GM18502 (cell line): ENCODE measurements at regions not wholly inside any gene's neighbourhood (a gene's known extent, or its start where the extent isn't known, plus 50 kb on each side); places are given as distances from the start of the nearest gene placed in this dataset.
A peak's percentile ranks its signal among the peaks of the same experiment; 100 is the strongest.
"Not testable (repeated sequence)": the region's sequence is repeated elsewhere in the genome, so short reads cannot be mapped to it uniquely, and the experiment has no call there.

Experiments
- ATAC-seq: cut with Tn5 transposase; IDR thresholded peaks from one replicate; pipeline ENCODE4 v1.9.1; 2021; ENCODE audit warnings: mild to moderate bottlenecking; ENCODE audit not compliant: unreplicated experiment, poor library complexity

DNA sequence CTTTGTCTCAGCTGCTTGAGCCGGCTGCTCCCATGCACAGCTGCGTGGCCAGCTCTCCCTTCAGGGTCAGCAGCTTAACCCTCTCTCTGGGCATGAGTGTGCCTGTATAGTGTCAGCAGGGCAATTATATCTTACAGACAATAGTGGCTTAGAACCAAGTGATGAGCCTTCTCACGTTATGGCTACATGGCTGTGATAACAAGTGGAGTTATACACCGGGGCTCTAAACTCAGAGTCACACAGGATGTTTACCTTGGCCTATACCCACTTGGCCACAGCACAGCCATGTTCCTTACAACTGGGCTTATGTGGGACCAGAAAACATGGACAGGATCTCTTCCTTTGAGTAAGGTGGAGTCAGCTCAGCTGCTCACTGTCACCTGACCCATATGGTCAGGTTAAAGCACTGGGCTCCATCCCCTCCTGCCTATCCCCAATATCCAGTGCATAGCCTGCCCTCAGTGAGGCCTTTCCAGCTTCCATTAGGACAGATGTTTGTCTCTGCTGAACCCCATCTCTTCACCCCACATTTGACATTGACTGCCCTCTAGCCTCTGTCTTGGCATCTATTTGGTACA lies 294.2 kb upstream of the NCKAP5 start:
- ATAC-seq = no peak

DNA sequence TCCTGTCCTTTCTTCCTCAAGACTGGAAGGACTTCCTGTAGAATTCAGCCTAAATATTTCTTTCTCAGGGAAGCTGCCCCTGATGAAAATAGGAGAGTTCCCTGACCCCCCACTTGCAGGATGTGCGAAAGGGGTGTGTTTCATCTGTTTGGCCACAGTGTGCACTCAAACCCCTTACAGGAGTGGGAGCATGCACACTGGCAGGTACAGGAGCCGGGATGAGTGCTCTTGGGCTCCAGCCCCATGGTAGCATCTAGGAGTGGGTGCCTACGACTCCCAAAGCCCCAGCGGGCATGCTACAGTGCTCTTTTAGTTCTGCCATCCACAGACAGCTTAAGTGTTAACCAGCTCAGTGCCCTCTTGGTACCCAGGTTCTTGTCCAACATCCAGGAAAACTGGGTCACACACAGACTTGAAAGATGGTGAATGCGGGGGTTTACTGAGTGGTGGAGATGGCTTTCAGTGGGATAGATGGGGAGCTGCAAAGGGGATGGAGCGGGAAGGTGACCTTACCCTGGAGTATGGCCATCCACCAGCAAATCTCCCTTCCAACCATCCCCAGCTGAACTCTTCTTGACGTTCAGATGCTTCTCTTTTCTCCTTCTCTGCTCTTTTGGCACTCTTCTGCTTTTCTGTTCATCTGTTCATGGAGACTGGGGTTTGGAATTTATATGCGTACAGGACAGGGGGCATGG lies 295.0 kb upstream of the NCKAP5 start:
- no peak for ATAC-seq

DNA sequence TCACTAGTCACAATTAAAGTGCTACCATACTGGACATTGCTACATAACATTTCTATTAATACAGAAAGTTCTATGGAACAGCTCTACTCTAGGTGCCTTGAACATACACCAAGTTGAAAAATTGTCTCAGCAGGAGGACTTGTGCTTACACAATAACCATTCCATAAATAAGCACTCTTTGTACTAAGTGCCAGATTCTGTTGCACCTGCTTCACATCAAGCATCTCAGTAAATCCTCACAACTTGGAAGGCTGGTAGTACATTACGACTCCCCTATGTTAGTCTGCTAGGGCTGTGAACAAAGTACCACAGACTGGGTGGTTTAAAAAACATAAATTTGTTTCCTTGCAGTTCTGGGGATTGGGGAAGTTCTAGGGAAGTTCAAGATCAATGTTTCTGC lies 296.9 kb upstream of the NCKAP5 start:
- ATAC-seq = no peak

DNA sequence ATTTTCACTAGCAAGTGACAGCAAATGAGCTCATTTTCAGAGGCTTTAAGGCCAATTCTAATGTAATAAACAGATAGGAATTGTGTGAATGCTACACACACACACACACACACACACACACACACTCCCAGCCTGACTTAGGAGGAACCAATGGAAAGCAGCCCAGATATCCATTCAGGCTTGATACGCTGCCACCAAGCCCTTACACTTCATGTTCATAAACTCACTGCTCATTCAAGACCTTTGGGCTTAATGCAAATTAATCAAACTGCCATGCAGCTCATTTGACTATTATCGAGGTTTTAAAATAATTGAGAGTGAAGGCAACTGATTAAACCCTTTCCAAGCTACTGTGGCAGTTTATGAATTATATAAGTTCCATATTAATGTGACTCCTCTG lies 298.9 kb upstream of the NCKAP5 start:
- no peak for ATAC-seq

DNA sequence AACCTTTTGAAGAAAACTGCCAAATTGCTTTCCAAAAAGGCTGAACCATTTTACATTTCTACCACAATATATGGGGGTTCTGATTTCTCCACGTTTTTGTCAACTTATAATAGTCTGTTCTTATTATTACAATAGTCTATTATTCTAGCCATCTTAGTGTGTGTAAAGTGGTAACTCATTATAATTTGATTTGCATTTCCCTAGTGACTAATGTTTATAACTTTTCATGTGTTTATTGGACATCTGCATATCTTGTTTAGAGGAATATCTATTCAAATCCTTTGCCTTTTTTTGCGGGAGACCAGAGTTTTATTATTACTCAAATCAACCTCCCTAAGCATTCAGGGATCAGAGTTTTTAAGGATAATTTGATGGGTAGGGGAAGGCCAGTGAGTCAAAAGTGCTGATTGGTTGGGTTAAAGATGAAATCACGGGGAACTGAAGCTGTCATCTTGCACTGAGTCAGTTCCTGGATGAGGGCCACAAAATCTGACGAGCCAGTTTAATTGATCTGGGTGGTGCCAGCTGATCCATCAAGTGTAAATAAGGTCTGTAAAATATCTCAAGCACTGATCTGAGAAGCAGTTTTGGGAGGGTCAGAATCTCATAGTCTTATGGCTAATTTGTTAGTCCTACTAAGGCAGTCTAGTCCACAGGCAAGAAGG lies 303.4 kb upstream of the NCKAP5 start:
- no peak for ATAC-seq

DNA sequence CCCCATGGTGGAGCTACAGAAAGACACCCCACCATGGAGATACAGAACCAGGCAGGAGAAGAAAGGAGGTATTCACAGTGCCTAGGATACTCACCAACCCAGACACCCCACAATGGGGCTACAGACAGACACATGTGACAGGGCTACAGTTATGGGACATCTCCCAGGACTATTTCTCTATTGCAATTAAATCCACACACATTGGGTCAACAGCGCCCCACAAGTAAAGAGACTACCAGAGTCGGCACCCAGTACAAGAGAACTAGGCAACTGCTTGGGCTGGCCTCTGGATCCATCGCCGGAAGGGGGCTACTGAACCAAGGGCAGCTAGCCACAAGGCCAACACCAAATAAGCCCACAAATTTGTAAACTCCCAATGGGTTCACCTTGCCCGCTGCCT lies 310.1 kb upstream of the NCKAP5 start:
- no peak for ATAC-seq

DNA sequence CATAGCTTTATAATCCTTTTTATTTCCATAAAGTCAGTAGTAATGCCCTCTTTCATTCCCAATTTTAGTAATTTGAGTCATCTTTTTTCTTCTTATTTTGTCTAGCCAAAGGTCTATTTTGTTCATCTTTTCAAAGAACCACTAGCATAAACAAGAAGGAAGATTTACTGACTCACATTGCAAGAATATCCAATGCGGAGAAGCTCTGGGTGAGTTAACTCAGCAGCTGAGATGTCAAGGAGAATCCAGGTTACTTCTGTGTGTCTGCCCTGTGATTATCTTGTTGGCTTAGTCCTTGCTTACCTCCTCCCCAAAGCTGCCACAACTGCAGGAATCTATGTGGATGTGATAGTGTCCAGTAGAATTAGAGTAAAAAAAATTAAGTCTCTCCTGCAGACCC lies 311.4 kb upstream of the NCKAP5 start:
- ATAC-seq = no peak

DNA sequence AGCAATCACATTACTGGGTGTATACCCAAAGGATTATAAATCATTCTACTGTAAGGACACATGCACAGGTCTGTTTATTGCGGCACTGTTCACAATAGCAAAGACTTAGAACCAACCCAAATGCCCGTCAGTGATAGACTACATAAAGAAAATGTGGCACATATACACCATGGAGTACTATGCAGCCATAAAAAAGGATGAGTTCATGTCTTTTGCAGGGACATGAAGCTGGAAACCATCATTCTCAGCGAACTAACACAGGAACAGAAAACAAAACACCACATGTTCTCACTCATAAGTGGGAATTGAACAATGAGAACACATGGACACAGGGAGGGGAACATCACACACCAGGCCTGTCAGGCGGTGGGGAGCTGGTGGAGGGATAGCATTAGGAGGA lies 313.9 kb upstream of the NCKAP5 start:
- ATAC-seq = not testable (repeated sequence)

DNA sequence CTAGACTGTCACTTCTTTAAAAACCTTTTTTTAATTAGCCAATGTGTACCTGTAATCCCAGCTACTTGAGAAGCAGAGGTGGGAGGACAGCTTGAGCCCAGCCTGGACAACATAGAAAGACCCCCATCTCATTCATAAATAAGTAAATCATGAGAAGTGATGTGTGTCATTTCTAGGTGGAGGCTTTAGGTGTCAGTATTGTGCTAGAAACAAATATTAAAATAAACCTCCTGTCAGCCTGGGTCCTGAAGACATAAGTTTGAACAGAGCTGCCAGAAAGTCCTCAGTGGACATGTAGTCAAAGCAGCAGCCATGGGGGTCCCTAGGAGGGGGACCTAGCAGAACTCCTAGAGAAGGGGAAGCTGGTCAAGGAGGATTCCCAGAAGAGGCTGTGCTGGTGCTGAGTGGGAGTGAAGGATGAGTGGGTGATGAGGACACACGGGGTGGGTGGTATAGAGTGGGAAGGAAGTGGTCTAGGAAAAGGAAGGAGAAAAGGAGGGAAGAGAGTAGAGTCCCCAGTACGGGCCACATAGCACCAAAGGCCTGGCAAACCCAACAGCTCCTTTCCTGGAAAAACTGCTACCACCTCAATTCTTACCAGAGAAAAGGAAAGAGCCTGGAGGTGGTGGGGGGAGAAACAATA lies 316.6 kb upstream of the NCKAP5 start:
- ATAC-seq = no peak

DNA sequence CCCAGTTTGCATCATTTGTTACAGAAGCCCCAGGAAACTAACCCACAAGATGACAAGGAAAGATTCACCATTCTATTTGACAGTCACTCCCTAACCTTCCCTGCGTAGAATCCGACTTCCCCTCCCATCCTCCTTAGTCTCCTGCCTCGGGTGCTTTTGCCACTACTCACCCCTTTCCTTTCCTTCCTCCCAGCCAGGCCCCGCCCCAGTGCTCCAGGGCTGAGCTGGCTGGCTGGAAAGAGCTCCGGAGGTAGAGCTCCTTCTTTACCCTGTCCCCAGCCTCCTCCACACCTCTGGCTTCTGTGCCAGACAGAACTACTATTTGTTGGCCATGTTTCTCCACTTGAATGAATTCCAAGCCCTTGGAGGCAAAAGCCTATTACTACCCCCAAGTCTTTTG lies 317.6 kb upstream of the NCKAP5 start:
- no peak for ATAC-seq

DNA sequence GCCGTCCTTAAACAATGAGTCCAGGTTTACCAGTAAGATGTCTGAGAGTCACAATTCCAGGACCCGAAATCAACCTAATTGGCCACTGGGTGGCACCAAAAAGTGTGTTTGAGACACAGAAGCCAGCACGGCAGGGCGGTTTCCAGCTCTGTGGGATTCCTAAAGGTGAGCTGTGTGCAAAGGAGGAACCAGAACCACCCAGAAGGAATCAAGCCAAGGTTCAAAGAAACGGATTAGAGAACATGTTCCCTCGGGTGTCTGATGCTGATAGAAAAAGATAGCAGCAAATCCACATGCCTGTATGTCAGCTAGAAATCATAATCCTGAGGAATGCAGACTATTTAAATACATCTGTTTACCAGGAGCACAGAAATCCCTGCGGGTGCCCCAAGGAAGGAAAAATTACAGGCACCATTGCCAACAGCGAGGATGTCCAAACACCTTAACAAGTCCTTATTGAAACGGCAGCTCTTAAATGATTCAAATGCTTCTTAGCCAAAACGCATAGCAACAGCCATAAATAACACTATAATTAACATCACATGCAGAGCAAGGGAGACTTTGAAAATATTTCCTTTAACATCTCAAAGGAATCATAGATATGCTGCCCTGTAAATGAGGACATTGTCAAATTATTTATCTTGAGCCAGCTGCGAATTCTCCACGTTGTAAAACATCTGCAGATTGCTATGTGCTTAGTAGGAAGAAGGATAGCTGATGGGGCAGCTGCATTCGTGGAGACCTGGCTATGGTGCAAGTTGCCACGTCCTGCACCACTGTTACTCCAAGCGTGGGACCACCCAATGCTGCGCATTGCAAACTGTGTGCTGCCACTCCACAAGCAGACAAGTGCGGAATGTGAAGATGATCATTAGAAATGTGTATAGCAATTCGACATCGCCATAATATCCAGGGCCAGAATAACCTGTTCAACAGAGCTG lies 318.7 kb upstream of the NCKAP5 start:
- peak; percentile 91 for ATAC-seq

DNA sequence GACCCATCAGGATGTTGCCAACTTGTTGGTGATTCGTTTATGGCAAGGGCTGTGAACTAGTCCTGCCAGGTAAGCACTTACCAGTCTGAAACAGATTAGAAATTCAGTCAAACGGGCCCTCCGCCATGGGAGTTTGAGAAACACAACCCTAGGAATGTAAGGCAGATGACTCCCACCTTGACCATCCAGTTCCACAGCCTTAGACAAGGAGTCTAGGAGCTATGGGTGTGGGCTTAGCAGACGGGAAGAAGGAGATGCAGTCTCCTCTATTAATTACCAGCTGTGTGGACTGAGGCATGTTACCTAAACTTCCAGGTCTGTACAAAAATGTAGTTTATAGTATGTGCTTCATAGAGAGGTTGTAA lies 319.4 kb upstream of the NCKAP5 start:
- no peak for ATAC-seq

DNA sequence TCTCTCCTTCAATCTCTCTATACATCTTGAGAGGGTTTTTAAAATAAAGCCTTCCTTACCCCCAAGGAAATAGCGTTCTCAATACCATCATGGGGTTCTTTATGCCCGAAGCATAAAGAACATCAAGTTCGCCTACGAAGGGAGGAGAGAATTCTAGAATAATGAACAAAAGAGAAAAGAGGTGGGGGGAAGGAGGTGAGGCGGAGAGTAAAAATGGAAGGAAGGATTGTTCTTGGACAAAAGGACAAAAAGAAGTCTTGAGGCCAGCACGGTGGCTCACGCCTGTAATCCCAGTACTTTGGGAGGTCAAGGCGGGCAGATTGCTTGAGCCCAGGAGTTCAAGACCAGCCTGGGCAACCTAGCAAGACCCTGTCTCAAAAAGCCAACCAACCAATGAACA lies 319.8 kb upstream of the NCKAP5 start:
- ATAC-seq = no peak

DNA sequence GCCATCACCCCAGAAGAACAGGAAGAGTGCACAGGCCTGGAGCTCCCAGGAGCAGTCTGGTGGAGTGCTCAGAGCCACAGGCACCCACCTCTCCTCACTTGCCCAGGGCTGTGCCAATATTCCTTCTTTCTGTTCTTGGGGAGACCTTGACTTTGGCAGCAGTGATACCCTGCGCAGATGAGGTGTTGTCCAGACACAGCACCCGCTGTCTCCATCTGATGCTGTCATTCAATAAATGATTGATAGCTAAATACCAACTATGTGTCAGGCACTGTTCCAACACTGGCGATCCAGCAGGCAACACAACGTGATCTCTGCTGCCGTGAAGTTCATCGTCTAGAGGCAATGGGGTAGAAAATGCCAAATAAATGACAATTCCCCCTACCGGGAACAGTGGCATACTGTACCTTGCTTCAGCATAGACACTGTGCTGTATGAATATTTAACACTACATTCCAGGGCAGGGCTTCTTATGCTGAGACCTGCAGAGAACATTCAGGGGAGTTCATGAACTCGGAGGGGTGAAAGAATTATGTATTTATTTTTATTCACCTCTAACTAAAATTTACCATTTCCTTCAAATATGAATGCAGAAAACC lies 320.5 kb upstream of the NCKAP5 start:
- no peak for ATAC-seq

DNA sequence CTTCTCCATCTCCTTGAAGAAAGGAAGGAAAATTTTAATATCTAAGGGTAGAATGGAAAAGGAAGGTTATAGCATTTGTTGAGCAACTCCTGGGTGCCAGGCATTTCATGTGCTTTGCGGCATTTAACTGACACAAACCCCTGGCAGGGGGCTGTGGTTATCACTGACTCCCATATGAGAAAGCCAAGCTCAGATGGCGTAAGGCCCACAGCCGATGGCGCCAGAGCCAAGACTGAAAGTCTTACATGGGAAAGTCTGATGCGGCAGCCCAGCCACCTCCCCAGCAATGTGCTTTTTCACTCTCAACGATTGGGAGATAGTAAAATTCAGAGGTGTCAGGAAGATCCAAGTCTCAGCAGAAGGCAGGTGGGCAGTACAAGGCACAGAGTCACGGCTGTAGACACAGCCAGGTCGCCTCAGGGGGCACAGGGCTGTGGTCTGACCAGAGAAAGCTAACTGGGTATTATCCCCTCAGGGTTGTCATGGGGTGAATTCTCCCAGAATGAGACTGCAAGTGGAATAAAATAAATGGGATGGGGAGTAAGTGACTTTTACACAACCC lies 324.2 kb upstream of the NCKAP5 start:
- no peak for ATAC-seq

DNA sequence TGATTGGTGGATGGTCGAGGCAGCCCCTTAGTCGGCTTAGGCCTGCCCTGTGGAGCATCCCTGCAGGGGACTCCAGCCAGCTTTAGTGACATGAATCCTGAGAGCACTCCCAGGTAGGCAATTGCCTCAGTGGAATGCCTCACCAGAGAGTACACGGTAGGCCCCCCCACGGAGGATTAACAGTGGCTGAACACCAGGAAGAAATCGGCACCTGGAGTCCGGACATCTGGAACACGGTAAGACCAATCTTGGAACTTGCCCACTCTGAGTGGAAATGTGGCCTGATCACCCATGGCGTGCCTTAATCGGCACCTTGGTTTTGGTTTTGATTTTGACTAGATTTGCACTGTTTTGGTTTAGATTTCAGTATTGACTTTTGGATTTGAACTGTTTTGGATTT lies 326.2 kb upstream of the NCKAP5 start:
- no peak for ATAC-seq

DNA sequence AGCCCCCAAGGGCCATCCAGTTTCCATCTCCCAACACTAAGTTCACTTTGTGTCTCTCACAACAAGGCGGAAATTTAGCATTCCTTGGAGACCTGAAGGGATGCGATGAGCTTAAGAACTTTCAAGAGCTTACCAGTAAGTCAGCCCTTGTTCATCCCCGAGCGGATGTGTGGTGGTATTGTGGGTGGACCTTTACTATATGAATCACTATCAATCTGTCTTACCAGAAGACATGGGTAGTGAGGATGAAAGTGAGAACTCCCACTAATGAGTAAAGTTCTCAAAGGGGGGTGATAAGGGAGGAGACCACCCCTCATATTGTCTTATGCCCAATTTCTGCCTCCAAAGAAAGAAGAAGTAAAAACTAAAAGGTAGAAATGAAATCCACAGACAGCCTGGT lies 329.6 kb upstream of the NCKAP5 start:
- not testable (repeated sequence) for ATAC-seq

DNA sequence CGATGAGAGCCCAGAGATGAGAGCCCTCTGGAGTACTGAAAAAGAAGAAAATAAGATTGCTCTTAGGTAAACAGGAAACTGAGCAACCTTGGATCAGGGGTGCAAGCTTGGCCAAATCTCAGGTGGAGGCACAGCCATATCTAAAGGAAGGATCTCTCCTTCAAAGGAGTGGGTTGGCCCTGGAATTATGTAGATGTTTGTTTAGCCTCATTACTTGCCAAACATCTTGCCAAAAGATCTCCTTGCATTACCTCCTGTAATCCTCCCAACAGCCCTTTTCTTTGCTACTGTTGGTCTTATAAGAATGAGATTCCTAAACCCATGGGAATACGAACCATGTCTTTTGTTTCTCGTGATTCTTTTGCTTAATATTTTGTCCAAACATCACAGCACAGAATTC lies 332.6 kb upstream of the NCKAP5 start:
- no peak for ATAC-seq

DNA sequence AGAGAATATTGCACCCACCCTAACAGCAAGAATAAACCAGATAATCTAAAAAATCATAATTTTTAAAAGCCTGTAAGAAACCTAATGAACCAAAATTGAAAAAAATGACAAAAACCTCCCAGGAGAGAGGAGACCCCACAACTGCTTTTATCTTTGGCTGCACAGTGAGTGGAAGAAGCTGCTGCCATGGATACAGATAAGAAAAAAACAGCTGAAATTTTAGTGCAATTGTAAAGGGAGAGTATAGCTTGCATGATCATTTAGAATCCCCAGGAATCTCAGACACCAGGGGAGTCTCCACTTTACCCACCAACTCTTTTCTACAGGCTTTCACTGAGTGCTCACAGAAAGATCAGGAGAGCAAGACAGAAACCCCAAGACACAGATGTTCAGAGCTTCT lies 338.1 kb upstream of the NCKAP5 start:
- no peak for ATAC-seq

DNA sequence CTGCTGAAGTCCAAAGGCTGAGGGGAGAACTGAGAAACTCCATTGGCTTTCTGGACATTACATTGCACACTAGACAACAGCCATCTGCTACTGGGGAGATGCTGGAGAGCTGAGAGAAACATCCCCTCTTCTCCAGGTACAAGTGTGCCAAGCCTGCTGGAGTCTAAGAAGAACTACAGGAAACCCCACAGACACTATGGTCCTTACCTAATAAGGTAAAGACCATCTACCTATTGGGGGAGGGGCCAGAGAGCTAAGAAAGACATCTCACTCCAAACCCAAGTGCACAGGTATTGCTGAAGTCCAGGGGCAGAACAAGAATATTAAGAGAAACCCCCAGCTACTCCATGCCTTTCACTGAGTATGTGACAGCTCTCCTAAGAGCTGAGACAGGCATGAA lies 338.7 kb upstream of the NCKAP5 start:
- no peak for ATAC-seq
